H1 (cell line): ENCODE measurements at regions not wholly inside any gene's neighbourhood (a gene's known extent, or its start where the extent isn't known, plus 50 kb on each side); places are given as distances from the start of the nearest gene placed in this dataset.

ENCODE experiments used
- CTCF ChIA-PET: fragments of 300-600 bp; sonication (Branson Sonifier 250); formaldehyde crosslinking; loops from one replicate; lab custom pipeline; 2021; ENCODE audit not compliant: partially characterized antibody; lab: Charles Lee
- POLR2A ChIA-PET: fragments of 300-600 bp; sonication (Branson Sonifier 250); formaldehyde crosslinking; loops from one replicate; lab custom pipeline; 2021; ENCODE audit warnings: inconsistent platforms; ENCODE audit not compliant: partially characterized antibody; lab: Charles Lee
- DNase-seq, 2 experiments: peaks; one replicate each; pipeline versions ENCODE4 v3.0.0 to v3.0.0-alpha.2; 2010 to 2022; ENCODE audit warnings: low spot score in 2 of 2, low read depth in 1 of 2, mixed read lengths in 1 of 2
- FAIRE-seq: peaks from 2 replicates; lab custom pipeline; 2011; peaks lifted over from hg19 to GRCh38; lab: Jason Lieb, UNC
- H2AFZ ChIP-seq: 2 replicates; pipeline ENCODE4 v1.8.1; 2012; ENCODE audit warnings: low read length, inconsistent platforms
- H2AK5ac ChIP-seq: 2 replicates; pipeline ENCODE4 v1.6.1; 2013; ENCODE audit warnings: low read depth, low read length
- H2BK120ac ChIP-seq: replicated peaks from 2 replicates; pipeline ENCODE3; 2013; ENCODE audit warnings: low read depth, low read length, inconsistent platforms
- H2BK12ac ChIP-seq: 2 replicates; pipeline ENCODE4 v1.6.1; 2013; ENCODE audit warnings: low read depth, low read length
- H2BK15ac ChIP-seq: 2 replicates; pipeline ENCODE4 v1.6.1; 2013; ENCODE audit warnings: low read length
- H2BK20ac ChIP-seq: 2 replicates; pipeline ENCODE4 v1.6.1; 2013; ENCODE audit warnings: low read length
- H2BK5ac ChIP-seq: 2 replicates; pipeline ENCODE4 v1.6.1; 2013; ENCODE audit warnings: low read depth, low read length
- H3K14ac ChIP-seq: 2 replicates; pipeline ENCODE4 v1.6.1; 2013; ENCODE audit warnings: inconsistent platforms; ENCODE audit not compliant: insufficient read length
- H3K18ac ChIP-seq: 2 replicates; pipeline ENCODE4 v1.6.1; 2013; ENCODE audit warnings: low read length; ENCODE audit errors: extremely low read depth
- H3K23ac ChIP-seq: 2 replicates; pipeline ENCODE4 v1.6.1; 2013; ENCODE audit warnings: inconsistent platforms; ENCODE audit not compliant: insufficient read length
- H3K23me2 ChIP-seq: 2 replicates; pipeline ENCODE4 v1.6.1; 2013; ENCODE audit warnings: low read depth, low read length
- H3K27ac ChIP-seq: 2 replicates; pipeline ENCODE4 v1.6.1; 2011; ENCODE audit warnings: low read depth, low read length, inconsistent platforms
- H3K27me3 ChIP-seq, 4 experiments: replicated peaks in 1 of 4; 1 replicate in 1 of 4; 2 replicates in 3 of 4; pipeline versions ENCODE4 v1.6.1 to v1.8.1; 2011 to 2013; ENCODE audit warnings: low read length in 3 of 4, mild to moderate bottlenecking in 3 of 4, inconsistent platforms in 2 of 4, mixed read lengths in 2 of 4, moderate library complexity in 1 of 4; ENCODE audit not compliant: control insufficient read depth in 3 of 4, insufficient read depth in 3 of 4; ENCODE audit errors: extremely low read depth in 1 of 4
- H3K36me3 ChIP-seq, 4 experiments: 2 replicates each; pipeline versions ENCODE4 v1.6.1 to v1.8.1; 2011 to 2013; ENCODE audit warnings: mild to moderate bottlenecking in 4 of 4, low read length in 3 of 4, moderate library complexity in 2 of 4, control low read depth in 1 of 4, inconsistent platforms in 1 of 4; ENCODE audit not compliant: insufficient read depth in 4 of 4, control insufficient read depth in 2 of 4
- H3K4ac ChIP-seq: replicated peaks from 2 replicates; pipeline ENCODE3; 2013; ENCODE audit warnings: low read length, low read depth, mixed read lengths, inconsistent platforms; ENCODE audit not compliant: insufficient read length
- H3K4me1 ChIP-seq, 4 experiments: replicated peaks in 1 of 4; 1 replicate in 1 of 4; 2 replicates in 3 of 4; pipeline versions ENCODE4 v1.6.1 to v1.8.1; 2011 to 2013; ENCODE audit warnings: low read length in 3 of 4, inconsistent platforms in 2 of 4, mixed read lengths in 1 of 4; ENCODE audit not compliant: insufficient read depth in 4 of 4, control insufficient read depth in 3 of 4
- H3K4me2 ChIP-seq, 2 experiments: 2 replicates each; pipeline versions ENCODE4 v1.6.1 to v1.8.1; 2011 to 2013; ENCODE audit warnings: low read depth in 2 of 2, low read length in 2 of 2, control low read depth in 1 of 2, inconsistent platforms in 1 of 2, mild to moderate bottlenecking in 1 of 2; ENCODE audit not compliant: insufficient read depth in 1 of 2
- H3K4me3 ChIP-seq, 4 experiments: fragments of 200-600, 300-600 bp in 1 of 4; sonication (generic), shearing (Covaris generic), sonication (Bioruptor Twin) in 1 of 4; 2 replicates each; pipeline versions ENCODE4 v1.5.1 to v1.8.1; 2011 to 2016; ENCODE audit warnings: low read length in 4 of 4, low read depth in 3 of 4, control low read depth in 2 of 4, inconsistent platforms in 2 of 4, mild to moderate bottlenecking in 2 of 4, mixed read lengths in 1 of 4, moderate library complexity in 1 of 4; ENCODE audit not compliant: insufficient read depth in 2 of 4; ENCODE audit errors: extremely low read depth in 1 of 4
- H3K56ac ChIP-seq: replicated peaks from 2 replicates; pipeline ENCODE3; 2013; ENCODE audit warnings: low read depth, mild to moderate bottlenecking, mixed read lengths, low read length, inconsistent platforms; ENCODE audit not compliant: insufficient read length
- H3K79me1 ChIP-seq: 2 replicates; pipeline ENCODE4 v1.6.1; 2013; ENCODE audit warnings: low read depth, low read length, control low read depth
- H3K79me2 ChIP-seq, 2 experiments: 2 replicates each; pipeline versions ENCODE4 v1.6.1 to v1.8.1; 2012 to 2013; ENCODE audit warnings: low read length in 2 of 2, mild to moderate bottlenecking in 2 of 2, inconsistent platforms in 1 of 2; ENCODE audit not compliant: insufficient read depth in 2 of 2, control insufficient read depth in 1 of 2
- H3K9ac ChIP-seq, 4 experiments: replicated peaks in 1 of 4; 1 replicate in 1 of 4; 2 replicates in 3 of 4; pipeline versions ENCODE4 v1.6.1 to v1.8.1; 2011 to 2013; ENCODE audit warnings: low read depth in 3 of 4, low read length in 3 of 4, control low read depth in 2 of 4, mild to moderate bottlenecking in 2 of 4, moderate library complexity in 2 of 4, inconsistent platforms in 1 of 4; ENCODE audit errors: extremely low read depth in 1 of 4
- H3K9me3 ChIP-seq, 2 experiments: 2 replicates each; pipeline versions ENCODE4 v1.6.1 to v1.8.1; 2012 to 2013; ENCODE audit warnings: mild to moderate bottlenecking in 2 of 2, moderate library complexity in 2 of 2, control low read depth in 1 of 2, inconsistent platforms in 1 of 2, low read depth in 1 of 2, low read length in 1 of 2, mixed read lengths in 1 of 2; ENCODE audit not compliant: insufficient read depth in 2 of 2
- H4K20me1 ChIP-seq, 2 experiments: replicated peaks in 1 of 2; 2 replicates each; pipeline versions ENCODE3 to v1.8.1; 2011 to 2013; ENCODE audit warnings: inconsistent platforms in 2 of 2, low read length in 2 of 2, mild to moderate bottlenecking in 1 of 2; ENCODE audit not compliant: insufficient read depth in 2 of 2, control insufficient read depth in 1 of 2
- H4K5ac ChIP-seq: 2 replicates; pipeline ENCODE4 v1.6.1; 2013; ENCODE audit warnings: low read length, low read depth, mixed read lengths, inconsistent platforms; ENCODE audit not compliant: insufficient read length
- H4K8ac ChIP-seq: 2 replicates; pipeline ENCODE4 v1.8.0; 2013; ENCODE audit warnings: mild to moderate bottlenecking, moderate library complexity, low read length, inconsistent platforms; ENCODE audit not compliant: insufficient read depth; ENCODE audit errors: extremely low read depth
- H4K91ac ChIP-seq: replicated peaks from 2 replicates; pipeline ENCODE3; 2013; ENCODE audit warnings: low read length, mixed read lengths, inconsistent platforms; ENCODE audit not compliant: insufficient read length
- KDM4A ChIP-seq: IDR thresholded peaks from one replicate; pipeline ENCODE4 v1.7.1; 2012; ENCODE audit warnings: low read depth, mild to moderate bottlenecking, moderate library complexity, low read length, inconsistent platforms; ENCODE audit not compliant: severe bottlenecking
- TCF12 ChIP-seq: IDR thresholded peaks from 2 replicates; pipeline ENCODE4 v1.6.1; 2011; ENCODE audit warnings: low read depth, mild to moderate bottlenecking, low read length
- ZNF274 ChIP-seq: IDR thresholded peaks from 2 replicates; pipeline ENCODE4 v1.7.0; 2012; ENCODE audit warnings: low read length, borderline replicate concordance; ENCODE audit errors: extremely low read depth
- WGBS, 2 experiments: shearing (Covaris generic) in 1 of 2; methylation state at CpG; one replicate each; pipeline versions ENCODE4 v1.1.6 to v1.1.7; 2013 to 2015; ENCODE audit warnings: low lambda C conversion rate in 2 of 2, mixed read lengths in 2 of 2, inconsistent platforms in 1 of 2, low coverage in 1 of 2, missing lambda C conversion rate in 1 of 2; ENCODE audit not compliant: insufficient replicate concordance in 2 of 2, insufficient coverage in 1 of 2, insufficient read length in 1 of 2; ENCODE audit errors: extremely low coverage in 1 of 2, missing lambda C conversion rate in 1 of 2; 5-methylcytosine and 5-hydroxymethylcytosine counted together

DNA sequence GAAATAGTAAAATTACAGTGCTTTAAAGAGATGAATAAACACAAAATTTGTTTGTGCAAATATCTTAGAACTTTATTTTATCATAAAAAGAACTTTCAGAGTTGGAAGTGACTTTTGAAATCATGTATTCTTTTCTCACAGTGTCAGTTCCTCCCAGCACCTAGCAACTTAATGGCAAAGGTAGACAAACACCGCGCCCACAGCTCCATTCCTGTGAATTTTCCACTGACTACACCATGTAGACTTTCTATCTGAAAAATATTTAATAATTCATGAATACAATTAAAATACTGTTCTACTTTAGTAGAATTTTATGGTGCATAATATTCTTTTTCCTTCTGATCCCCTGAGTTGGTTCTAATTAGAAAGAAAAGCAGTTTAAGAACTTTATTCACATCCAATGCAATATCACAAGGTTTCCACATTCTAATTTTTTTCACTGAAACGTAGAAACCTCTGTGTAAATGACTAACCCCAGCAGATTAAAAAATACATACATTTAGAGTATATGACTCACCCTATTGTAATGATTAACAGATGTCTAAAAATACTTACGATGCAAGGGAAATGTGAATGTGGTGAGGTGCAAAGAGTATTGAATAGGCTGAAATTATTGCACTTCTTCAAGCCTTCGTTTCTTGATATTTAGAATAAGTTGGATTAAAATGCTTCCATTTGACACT is 218.2 kb upstream of the CCDC179 start:
- 90% methylated on average over 5 of the region's 5 CpGs; no CpG with 5 or more reads in 1 of the 2 experiments for WGBS, 2 experiments
- H2BK5ac ChIP-seq: no peak overlapping the region
- no peak overlapping the region for H2BK120ac ChIP-seq
- H3K9me3 ChIP-seq: no peaks in the 10 kb centered on the region
- no peaks in the 10 kb centered on the region for H3K36me3 ChIP-seq
- H3K9ac ChIP-seq: no peak overlapping the region
- no peak overlapping the region for H4K8ac ChIP-seq
- no peaks in the 10 kb centered on the region for H3K23me2 ChIP-seq
- no peak overlapping the region for H2AK5ac ChIP-seq
- H3K4me3 ChIP-seq: no peak overlapping the region
- H3K23ac ChIP-seq: no peak overlapping the region
- H3K27ac ChIP-seq: no peak overlapping the region
- no peak for FAIRE-seq
- no peak overlapping the region for H3K14ac ChIP-seq
- no peak overlapping the region for H3K4me2 ChIP-seq
- no peaks in the 10 kb centered on the region for H4K20me1 ChIP-seq
- no peak overlapping the region for H3K18ac ChIP-seq
- ChIA-PET CTCF (no interaction called here), POLR2A (no interaction called here)
- no peak overlapping the region for H3K4ac ChIP-seq
- DNase-seq: no peak
- H2BK20ac ChIP-seq: no peak overlapping the region
- no peak overlapping the region for H3K56ac ChIP-seq
- no peak overlapping the region for H2AFZ ChIP-seq
- no peaks in the 10 kb centered on the region for H3K79me1 ChIP-seq
- no peak overlapping the region for H4K5ac ChIP-seq
- no peak overlapping the region for H2BK12ac ChIP-seq
- no peak overlapping the region for H4K91ac ChIP-seq
- H3K27me3 ChIP-seq: no peaks in the 10 kb centered on the region
- TF ChIP-seq TCF12 (no peak), ZNF274 (no peak), KDM4A (no peak)
- H3K4me1 ChIP-seq: no peaks in the 10 kb centered on the region
- H3K79me2 ChIP-seq: no peaks in the 10 kb centered on the region
- no peak overlapping the region for H2BK15ac ChIP-seq
